SKM-1 (cell line): ENCODE measurements at regions not wholly inside any gene's neighbourhood (a gene's known extent, or its start where the extent isn't known, plus 50 kb on each side); places are given as distances from the start of the nearest gene placed in this dataset.

Experiments used
- DNase-seq: peaks from one replicate; lab custom pipeline; 2025; ENCODE audit not compliant: unreplicated experiment; lab: John Stamatoyannopoulos, UW

DNA sequence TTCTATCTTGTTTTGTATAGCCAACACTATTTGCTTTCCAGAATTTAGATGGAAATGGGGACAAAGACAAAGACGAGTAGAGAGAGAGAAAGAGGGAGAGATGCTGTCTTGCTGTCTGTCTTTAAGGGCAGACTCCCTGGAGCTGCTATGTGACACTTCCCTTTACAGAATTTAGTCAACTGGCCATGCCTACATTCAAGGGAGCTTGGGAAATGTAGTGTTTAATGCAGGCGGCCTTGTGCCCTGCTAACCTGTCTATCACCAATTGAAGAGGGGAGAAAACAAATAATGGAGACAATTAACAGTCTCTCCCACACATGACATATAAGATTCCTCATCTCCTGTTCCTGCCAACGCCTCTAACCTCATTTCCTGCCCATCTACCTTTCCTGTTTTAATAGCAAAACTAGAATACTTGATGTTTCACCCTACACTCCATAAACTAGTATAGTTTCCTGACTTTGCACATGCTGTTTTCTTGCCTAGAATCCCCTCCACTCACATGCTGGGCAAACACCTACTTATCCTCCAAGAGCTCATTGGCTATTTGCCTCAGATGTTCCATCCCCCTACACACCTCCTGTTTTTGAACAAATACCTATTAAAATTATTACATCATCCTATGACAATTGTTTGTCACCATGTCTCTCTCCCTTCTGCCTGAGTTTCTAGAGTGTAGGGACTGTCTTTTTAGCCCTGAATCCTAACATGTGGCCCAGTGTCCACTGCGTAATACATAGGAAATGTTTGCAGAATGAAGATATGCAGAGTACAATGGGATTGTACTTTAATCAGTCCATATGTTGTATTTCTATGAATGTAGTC lies 117.2 kb downstream of the SLC25A24 start:
- DNase-seq, result no peak

DNA sequence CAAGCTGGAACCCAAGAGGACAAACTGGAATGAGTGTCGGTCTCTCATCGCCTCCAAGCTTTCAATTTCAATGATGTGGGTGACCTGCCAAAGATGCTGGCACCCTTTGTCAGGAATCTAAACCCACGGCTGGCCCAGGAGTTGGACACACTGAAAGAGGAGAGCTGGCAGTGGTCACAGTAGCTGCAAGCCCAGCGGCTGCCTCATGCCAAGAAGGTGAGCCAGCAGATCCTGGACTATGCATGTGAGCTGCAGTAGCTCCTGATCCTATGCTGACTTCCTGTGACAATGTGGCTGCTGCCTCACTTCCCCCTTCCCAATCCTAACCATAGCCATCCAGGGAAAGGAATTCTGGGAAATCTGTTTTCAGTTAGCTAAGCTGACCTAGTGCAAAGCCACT lies 117.0 kb upstream of the VAV3 start:
- no peak for DNase-seq

DNA sequence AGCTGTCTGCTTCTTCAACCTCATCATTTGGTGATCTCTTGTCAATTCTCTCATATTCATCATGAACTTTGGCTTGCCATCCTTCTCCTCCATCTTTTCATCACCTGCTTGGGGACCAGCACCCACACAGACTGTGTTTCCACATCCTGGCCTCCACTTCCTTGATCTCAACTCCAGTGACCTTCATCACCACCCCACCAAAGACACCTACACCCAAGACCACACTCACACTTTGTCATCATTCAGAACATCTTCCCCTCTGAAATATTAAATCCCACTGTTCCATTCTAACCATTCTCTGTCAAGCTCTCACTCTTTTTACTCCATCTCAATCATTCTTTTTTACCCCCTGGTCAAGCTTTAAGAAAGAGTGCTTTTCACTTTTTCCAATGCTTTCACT lies 115.5 kb upstream of the VAV3 start:
- DNase-seq, result no peak

DNA sequence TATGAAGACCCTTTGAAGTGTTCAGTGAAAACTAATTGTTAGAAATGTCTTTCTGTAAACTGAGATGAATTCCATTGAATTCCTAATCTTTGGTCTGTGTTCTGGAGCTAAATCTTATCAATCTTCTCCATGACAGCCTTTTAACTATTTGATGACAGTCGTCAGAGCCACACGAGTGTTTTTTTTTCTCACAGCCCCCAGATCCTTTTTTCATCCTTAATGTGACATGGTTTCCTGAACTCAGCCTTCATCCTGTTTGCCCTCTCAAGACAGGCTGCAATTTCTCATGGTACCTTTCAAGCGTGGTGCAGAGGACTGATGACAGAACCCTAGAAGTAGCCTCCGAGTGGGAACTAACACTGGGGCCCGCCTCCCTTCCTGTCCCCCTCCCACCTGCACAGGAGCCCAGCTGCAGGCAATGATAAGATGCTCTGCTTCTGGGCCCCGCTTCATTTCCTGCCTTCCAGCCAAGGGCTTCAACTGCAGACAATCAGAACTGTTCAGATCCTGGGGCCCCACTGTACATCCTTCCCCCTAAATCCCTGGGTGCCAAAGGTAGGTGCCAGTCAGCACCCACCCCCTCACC lies 114.6 kb upstream of the VAV3 start:
- DNase-seq, result no peak

DNA sequence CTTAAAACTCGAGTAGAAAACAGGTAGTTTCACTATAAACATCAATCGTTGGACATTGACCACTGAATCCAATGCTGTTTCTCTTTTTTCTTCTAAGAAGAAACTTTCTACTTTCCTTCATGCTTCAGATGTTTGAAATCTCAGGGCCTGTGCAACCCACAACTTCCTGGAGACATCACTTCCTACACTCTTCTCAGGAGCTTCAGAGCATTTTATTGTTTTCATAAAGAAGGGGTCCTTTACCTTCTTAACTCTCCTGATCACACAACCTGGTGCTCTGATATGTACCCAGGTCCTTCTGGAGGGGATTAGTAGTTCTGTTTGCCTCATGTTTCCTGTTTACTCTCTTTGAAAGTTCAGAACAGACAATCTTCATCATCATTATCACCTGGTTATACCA lies 113.0 kb upstream of the VAV3 start:
- no peak for DNase-seq

DNA sequence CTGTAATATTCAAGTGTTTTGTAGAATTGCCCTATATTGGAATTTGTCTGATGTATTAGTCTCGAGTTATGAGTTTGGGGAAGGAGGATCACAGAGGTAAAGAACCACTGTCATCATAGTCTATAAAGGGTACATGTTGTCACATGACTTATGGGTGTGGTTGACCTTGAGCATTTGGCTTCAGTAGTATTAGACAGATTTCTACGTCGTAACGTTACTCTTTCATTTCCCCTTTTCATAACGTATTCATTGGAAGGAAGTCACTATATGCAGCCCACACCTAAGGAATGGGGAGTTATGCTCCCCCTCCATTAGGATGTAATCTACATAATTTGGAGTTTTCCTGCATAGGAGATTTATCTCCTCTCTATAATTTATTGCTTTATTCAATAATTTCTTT lies 110.1 kb upstream of the VAV3 start:
- no peak for DNase-seq

DNA sequence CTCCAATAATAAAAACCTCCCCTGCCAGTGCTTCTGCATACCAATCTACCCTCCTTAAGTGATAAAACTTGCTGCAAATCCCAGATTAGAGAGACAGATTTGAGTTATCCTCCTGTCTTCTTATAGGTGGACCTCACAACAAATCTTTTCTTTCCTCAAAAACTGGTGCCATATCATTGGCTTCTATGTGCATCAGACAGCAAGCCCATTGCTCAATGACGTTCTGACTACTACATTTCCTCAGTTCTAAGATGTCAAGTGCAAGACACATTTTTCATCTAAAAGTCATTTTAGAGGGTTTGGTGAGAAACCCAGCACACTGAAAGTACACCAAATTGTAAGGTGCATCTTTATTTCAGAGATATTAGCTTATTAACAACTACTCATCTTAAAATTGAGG lies 107.8 kb upstream of the VAV3 start:
- DNase-seq, result no peak

DNA sequence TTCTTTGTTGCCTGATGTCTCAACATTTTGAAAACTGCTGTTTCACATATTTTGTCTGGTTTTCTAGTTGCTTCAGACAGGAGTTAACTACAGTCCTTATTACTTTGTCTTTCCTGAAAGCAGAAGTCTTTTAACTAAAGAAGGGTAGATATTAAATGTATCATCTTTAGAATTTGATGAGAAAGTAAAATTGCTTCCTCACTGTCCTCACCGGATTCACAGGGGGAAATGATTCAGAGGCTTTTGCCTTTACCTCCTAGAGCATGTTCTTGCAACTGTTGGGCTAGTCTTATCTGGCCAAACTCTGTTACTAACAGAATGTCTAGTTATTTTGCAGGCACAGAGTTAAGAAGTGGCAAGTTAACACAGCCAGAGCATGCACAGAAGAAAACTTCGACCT lies 107.2 kb upstream of the VAV3 start:
- DNase-seq, result no peak

DNA sequence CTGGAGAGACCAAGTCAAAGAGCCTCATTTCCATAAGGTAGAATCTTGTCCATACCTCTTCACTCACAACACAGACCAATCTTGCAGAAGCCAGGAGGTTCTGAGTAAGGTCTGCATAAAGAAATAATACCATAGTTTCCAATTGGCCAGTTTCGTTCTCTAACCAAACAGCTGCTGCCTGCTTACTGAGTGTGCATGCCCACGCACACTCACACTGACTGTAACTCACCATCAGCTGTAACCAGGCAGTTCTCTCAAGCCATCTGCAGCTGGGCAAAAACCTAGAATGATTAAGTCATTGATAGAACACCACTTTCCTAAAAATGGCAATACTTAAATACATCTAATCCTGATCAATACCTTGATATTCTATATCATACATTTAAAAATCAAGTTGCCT lies 106.6 kb upstream of the VAV3 start:
- DNase-seq, result no peak

DNA sequence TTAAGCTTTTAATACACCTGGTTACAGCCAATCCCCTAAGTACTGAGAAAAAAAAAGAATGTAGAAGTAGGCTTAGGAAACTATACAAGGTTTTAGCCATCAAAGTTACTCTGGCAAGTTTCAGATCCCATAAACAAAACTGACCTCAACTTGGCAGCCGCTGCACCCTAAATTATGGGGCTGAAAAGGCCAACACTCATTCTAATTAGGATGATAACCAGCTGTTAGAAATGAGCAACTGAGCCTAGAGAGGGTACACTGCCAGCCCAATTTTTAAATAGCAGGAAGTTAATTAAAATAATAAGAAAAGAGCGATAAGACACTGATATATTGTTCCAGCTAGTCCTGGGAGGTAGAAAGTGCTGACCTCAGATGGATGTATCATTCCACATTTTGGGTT lies 105.7 kb upstream of the VAV3 start:
- no peak for DNase-seq

DNA sequence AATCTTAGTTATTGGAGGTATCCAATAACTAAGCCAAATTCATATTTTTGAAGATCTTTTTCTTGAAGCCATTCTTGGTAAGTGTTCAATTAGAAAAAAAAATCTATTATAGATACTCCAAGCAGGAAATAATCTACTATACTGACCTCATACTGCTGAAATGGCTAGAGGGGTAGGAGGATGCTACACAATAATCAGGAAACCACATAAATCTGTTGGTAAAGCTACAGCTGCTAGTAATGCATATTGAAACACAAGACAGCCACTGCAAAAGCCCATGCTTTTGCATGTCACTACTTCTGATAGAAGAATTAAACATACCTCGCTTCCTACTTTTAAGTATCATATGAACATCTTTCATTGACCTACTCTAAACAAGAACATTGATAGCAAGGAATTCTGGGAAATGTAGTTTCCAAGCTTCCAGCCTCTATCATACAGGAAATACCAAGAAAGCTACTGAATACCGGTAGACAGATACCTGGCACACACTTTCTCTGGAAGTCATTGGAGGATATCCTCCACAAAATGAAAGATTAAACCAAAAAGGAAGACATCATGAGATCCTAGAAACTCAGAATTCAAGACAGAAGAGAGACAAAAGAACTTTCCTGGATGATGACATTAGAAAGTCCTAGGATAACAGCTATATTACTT lies 103.0 kb upstream of the VAV3 start:
- no peak for DNase-seq

DNA sequence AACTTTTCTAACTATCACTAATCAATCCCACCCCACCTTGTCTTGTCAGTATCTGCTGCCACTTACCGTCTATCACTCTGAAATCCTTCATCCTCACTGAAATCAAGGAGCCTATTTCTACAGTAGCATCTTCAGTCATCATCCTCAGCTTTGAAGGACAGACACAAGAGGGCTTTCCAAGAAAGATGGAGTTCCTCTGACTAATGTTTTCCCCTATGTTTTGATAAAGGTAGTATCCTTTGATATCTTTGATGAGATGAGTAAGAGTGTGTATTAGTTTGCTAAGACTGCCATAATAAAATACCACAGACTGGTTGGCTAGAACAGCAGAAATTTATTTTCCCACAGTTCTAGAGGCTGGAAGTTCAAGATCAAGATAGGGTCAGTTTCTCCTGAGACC lies 101.8 kb upstream of the VAV3 start:
- DNase-seq, result no peak

DNA sequence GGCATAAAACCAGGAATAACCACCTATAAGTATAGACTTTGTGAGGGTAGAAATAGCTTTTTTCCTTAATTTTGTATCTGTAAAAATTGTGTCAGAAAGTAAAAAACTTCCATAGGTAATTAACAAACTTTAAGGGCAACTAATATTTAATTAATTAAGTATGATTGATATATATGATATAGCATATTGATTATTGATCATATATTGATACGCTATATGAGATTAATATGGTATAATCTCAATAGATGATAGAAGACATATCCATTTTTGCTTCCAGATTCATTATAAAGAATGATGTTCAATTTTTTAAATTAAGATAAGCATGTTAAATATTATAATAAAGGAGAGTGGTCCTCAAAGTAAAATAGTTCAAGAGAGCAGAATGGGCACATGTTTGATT lies 99.3 kb upstream of the VAV3 start:
- DNase-seq, result no peak

DNA sequence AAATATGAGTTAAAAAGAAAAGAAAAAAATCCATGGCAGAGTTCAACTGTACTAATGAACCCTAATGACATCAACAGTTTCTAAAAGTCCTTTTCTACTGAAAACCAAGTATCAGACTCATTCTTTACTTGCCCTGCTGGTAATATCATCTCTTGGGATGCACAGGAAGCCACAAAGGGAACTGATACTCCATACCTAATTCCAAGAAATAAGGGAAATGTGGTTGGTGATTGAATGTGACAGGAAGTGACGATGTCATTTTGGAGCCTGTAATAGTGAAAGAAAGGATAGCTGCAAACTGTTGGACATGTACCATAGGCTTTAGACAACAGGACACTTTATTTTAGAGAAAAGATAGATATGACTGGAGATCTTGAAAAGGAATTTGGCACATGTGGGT lies 98.7 kb upstream of the VAV3 start:
- no peak for DNase-seq

DNA sequence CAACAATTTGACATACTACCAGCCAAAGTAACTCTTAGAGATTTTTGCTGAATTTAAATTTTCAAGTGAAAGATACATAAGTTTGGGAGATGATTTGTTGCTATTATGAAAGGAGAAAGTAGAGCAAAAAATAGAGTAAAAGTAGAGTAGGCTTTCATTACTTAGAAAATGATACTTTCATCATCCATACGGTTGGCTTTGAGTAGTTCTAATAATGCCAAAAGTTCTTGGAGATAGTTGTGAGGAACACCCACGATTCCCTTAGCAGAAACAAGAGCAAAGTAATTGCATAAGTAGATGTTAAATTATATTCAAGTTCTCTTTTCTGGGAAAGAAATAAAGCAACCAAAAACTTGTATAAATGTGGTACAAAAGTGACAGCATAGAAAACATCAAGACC lies 95.0 kb upstream of the VAV3 start:
- no peak for DNase-seq

DNA sequence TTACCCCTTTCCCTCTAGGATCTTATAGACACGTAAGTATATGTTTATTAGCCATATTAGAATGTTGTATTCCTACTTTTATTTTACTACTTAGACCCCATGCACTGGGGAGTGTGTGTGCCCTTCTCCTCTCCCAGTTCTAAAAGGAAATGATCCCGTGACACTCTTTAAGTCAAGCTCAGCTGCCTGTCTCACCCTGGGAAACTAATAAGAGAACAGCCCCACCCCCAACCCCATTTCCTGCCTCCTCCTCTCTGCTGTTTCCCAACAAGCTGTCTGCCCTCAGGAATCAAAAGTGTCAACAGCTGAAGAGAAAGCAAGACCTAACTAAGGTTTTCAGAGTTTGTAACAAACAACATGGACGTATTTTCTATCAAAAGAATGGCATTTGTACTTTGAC lies 92.6 kb upstream of the VAV3 start:
- DNase-seq, result no peak

DNA sequence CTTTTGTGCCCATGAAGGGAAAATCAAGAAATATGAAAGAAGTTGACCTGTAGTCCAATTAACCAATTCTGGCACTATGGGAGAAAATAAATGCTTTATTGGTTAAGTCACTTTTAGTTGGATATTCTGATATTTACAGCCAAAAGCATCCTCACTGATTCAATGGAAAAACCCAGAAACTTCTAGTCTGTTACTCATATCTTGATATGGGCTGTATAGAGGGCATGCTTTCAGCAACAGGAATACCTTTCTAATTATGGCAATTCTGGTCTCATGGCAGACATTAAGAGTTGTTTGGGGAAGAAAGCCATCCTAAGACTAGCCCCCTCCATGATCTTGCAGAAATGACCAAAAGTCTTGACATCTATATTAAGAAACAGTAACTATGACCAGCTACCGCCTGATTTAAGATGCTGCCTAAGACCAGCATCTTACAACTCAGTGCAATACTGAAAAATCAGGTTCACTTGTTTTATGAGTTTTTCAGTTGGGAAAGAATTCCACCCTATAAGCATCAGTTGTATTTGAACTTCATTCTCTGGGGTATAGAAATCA lies 91.5 kb upstream of the VAV3 start:
- no peak for DNase-seq

DNA sequence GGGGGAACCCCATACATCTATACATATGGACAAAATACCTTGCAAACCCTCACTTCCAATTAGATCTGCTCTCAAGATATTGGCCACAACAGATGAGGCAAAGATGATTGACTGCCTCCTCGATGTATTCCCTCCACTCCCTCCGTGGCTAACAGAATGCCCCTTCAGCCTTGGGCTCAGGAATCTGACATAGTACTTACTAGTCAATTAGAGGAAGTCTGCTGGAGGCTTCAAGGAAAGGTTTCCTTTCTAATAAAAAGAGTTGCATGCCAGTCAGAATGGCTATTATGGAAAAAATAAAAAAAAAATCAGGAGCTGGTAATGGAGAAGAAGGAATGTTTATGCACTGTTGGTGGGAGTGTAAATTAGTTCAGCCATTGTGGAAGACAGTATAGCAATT lies 90.4 kb upstream of the VAV3 start:
- DNase-seq, result no peak

DNA sequence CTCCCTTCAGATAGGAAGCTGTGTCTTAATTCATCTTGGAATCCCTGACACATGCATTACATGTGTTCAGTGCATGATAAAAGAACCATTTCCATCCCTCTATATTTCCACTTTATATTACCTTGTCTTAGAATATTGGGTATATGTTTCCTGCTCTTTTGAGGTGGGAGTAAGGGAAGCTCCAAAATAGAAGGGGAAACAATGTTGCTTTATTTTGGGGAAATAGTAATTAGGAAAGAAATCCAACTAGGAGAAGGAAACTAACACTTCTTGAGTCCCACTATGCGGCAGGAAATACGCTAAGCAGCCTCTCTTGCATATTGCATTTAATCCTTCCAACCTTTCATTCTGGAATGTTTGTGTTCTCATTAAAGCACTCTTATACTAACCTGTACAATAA lies 89.4 kb upstream of the VAV3 start:
- DNase-seq, result no peak

DNA sequence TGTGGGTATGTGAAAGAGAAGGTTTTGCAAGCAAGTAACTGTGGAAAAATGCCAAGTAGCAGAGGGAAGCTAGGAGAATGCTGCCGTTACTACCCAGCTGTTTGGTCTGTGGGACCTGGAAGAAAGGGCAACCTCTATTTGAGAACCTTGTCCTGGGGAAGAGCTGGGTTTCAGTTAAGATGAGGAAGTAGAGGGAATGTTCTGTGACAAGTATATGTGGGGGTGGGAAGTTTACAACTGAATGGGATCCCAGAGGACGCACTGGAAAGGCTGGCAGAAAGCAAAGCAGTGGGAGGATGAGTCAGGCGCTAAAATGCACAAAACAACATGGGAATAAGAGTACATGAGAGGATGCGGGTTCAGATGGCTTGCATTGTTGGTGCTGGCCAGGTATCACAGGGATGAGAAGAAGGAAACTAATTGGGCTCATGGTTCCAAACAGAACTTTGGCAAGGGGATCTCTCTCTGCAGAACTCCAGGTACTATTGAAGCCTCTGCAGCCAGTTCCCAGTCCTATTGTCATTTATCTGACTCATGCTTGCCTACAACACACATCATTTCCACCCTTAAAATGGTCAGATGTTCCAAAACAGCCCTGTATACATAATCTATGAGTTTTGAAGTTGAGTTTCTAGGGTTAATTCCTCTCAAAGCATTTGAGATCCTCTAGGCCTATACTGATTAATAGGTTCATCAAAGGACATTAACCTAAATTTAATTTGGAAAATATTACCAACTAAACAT lies 88.5 kb upstream of the VAV3 start:
- no peak for DNase-seq

DNA sequence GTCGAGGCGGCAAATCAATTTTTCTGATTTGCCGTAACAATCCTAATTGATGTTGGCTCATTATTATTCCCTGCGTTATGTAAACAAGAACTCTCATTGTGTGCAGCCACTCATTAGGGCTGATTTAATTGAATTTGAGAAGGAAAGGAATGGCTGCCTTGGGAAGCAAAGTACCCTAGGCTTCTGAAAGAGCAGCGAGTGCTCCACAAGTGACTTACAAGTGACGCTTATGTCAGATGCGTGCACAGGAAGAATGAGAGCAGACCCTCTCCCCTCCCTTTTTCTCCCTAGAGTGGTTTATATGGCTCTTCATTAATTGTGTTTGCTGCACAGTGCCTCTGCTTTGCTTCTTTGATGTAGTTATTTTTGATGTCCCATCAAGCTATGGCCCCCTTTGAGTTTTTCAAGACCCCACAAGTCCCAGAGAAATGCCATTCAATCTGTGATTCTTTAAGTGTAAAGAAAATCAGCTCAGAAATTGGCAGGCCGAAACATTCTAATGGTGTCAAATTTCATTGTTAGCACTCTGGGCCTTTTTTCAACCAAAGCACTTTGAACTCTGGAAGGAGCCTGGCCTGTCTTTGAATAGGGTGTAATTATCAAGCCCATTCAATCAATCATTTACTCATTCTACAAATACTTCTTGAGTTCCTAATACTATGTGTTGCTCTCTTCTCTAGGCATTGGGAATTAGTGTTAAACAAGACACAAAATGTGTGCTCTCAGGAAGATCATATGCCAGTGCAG lies 86.8 kb upstream of the VAV3 start:
- no peak for DNase-seq
